GM12878 (cell line): ENCODE measurements at regions not wholly inside any gene's neighbourhood (a gene's known extent, or its start where the extent isn't known, plus 50 kb on each side); places are given as distances from the start of the nearest gene placed in this dataset.

Experiments used
- ATAC-seq: fragments of 200-7000 bp; cut with Tn5 transposase; 3 replicates; pipeline ENCODE4 v1.9.1; 2020; ENCODE audit warnings: mild to moderate bottlenecking, moderate library complexity
- BruUV-seq: library from RNA; stranded (reverse); fragments of 400-500 nt; replicated peaks from 2 replicates; lab custom pipeline; 2021; lab: Mats Ljungman, UMichigan
- CTCF ChIA-PET: fragments of 300-600 bp; sonication (Branson Sonifier 250); formaldehyde crosslinking; extraction: SDS; loops from one replicate; lab custom pipeline; 2021; ENCODE audit warnings: inconsistent platforms; lab: Yijun Ruan, JAX
- POLR2A ChIA-PET: fragments of 350-600 bp; formaldehyde crosslinking; extraction: SDS; loops from one replicate; lab custom pipeline; 2021; ENCODE audit warnings: inconsistent platforms; lab: Charles Lee
- RAD21 ChIA-PET: fragments of 300-600 bp; sonication (Branson Sonifier 250); formaldehyde crosslinking; loops from one replicate; lab custom pipeline; 2023; ENCODE audit warnings: antibody characterized with exemption; ENCODE audit not compliant: unreplicated experiment; lab: Charles Lee
- SMC1A ChIA-PET: fragments of 300-600 bp; sonication (Branson Sonifier 250); formaldehyde crosslinking; loops from one replicate; lab custom pipeline; 2023; ENCODE audit not compliant: unreplicated experiment, uncharacterized antibody; lab: Charles Lee
- DNase-seq: peaks from one replicate; pipeline ENCODE4 v3.0.0-alpha.2; 2011; ENCODE audit warnings: low read depth, low spot score
- FAIRE-seq: peaks from 3 replicates; lab custom pipeline; 2011; peaks lifted over from hg19 to GRCh38; lab: Jason Lieb, UNC
- H2AFZ ChIP-seq: 2 replicates; pipeline ENCODE4 v1.6.0; 2011; ENCODE audit warnings: low read depth, low read length, control low read depth; ENCODE audit not compliant: control insufficient read depth
- H3K27ac ChIP-seq: 2 replicates; pipeline ENCODE4 v1.5.1; 2011; ENCODE audit warnings: control low read depth; ENCODE audit not compliant: control insufficient read depth, insufficient read depth
- H3K27me3 ChIP-seq, 2 experiments: replicated peaks in 1 of 2; 2 replicates each; pipeline versions ENCODE4 v1.6.0 to v1.6.1; 2011; ENCODE audit warnings: low read length in 1 of 2; ENCODE audit not compliant: control insufficient read depth in 2 of 2, insufficient read depth in 2 of 2
- H3K36me3 ChIP-seq, 2 experiments: 2 replicates each; pipeline ENCODE4 v1.5.1; 2011; ENCODE audit warnings: low read length in 1 of 2; ENCODE audit not compliant: control insufficient read depth in 2 of 2, insufficient read depth in 2 of 2
- H3K4me1 ChIP-seq: 2 replicates; pipeline ENCODE4 v1.6.1; 2011; ENCODE audit warnings: mild to moderate bottlenecking, low read length, moderate library complexity, mixed read lengths; ENCODE audit not compliant: control insufficient read depth, insufficient read depth
- H3K4me2 ChIP-seq: 2 replicates; pipeline ENCODE4 v1.6.0; 2011; ENCODE audit warnings: control low read depth; ENCODE audit not compliant: control insufficient read depth, insufficient read depth
- H3K4me3 ChIP-seq: fragments of 200-600 bp; sonication (generic); 2 replicates; pipeline ENCODE4 v1.5.1; 2016
- H3K79me2 ChIP-seq: 2 replicates; pipeline ENCODE4 v1.6.0; 2011; ENCODE audit warnings: low read length; ENCODE audit not compliant: control insufficient read depth, insufficient read depth
- H3K9ac ChIP-seq: 2 replicates; pipeline ENCODE4 v1.8.0; 2011; ENCODE audit warnings: low read length, control low read depth, mixed read lengths; ENCODE audit not compliant: control insufficient read depth, insufficient read depth
- H3K9me3 ChIP-seq: replicated peaks from 3 replicates; pipeline ENCODE4 v1.5.1; 2011; ENCODE audit warnings: mild to moderate bottlenecking, low read length; ENCODE audit not compliant: control insufficient read depth, insufficient read depth
- H4K20me1 ChIP-seq: 2 replicates; pipeline ENCODE4 v1.6.0; 2011; ENCODE audit not compliant: control insufficient read depth, insufficient read depth
- CBFB ChIP-seq: IDR thresholded peaks from 2 replicates; pipeline ENCODE4 v1.6.1; 2016; ENCODE audit warnings: antibody characterized with exemption, low read depth
- ESRRA ChIP-seq: IDR thresholded peaks from 2 replicates; pipeline ENCODE4 v1.6.1; 2012; ENCODE audit warnings: mild to moderate bottlenecking, low read length, improper control_type of control experiment
- KDM1A ChIP-seq: fragments of 200-600 bp; sonication (generic); IDR thresholded peaks from 2 replicates; pipeline ENCODE4 v1.6.1; 2016; ENCODE audit warnings: borderline replicate concordance
- NFIC ChIP-seq: IDR thresholded peaks from 2 replicates; pipeline ENCODE4 v1.6.1; 2012; ENCODE audit warnings: low read depth, mild to moderate bottlenecking, inconsistent platforms, low read length, moderate library complexity
- SMC3 ChIP-seq: IDR thresholded peaks from 2 replicates; pipeline ENCODE4 v1.6.1; 2011; ENCODE audit warnings: low read length, improper control_type of control experiment, borderline replicate concordance
- SRF ChIP-seq, 2 experiments: IDR thresholded peaks; 2 replicates each; pipeline ENCODE4 v1.6.1; 2011; ENCODE audit warnings: low read depth in 2 of 2, low read length in 2 of 2, mild to moderate bottlenecking in 1 of 2, moderate library complexity in 1 of 2
- STAT1 ChIP-seq: fragments of 450-650 bp; conservative IDR thresholded peaks from 2 replicates; pipeline ENCODE4 v1.6.1; 2014; ENCODE audit warnings: antibody characterized with exemption, mild to moderate bottlenecking
- TCF12 ChIP-seq: IDR thresholded peaks from 2 replicates; pipeline ENCODE4 v1.6.1; 2011; ENCODE audit warnings: low read depth, mild to moderate bottlenecking, low read length
- WGBS: methylation state at CpG from one replicate; pipeline ENCODE4 v1.1.6; 2016; ENCODE audit warnings: low lambda C conversion rate; ENCODE audit not compliant: insufficient replicate concordance, insufficient coverage; ENCODE audit errors: missing lambda C conversion rate; 5-methylcytosine and 5-hydroxymethylcytosine counted together
- in situ Hi-C: fragments of 300-500 bp; cut with MboI; formaldehyde crosslinking; loops from 9 replicates; pipeline ENCODE4 v1.14.3; 2018; ENCODE audit warnings: mixed read lengths
- intact Hi-C: fragments of 100-400 bp; cut with micrococcal nuclease; formaldehyde crosslinking; loops from one replicate; pipeline ENCODE4 v1.14.2; 2022; ENCODE audit not compliant: unreplicated experiment
- TF ChIP-seq, protein P1 (sequence below): IDR thresholded peaks from 2 replicates; pipeline ENCODE4 v1.6.1; 2011; ENCODE audit warnings: low read depth, low read length, improper control_type of control experiment, borderline replicate concordance
- TF ChIP-seq, protein P2 (sequence below): fragments of 450-650 bp; conservative IDR thresholded peaks from 2 replicates; pipeline ENCODE4 v1.6.1; 2017; ENCODE audit warnings: mild to moderate bottlenecking, moderate library complexity

DNA sequence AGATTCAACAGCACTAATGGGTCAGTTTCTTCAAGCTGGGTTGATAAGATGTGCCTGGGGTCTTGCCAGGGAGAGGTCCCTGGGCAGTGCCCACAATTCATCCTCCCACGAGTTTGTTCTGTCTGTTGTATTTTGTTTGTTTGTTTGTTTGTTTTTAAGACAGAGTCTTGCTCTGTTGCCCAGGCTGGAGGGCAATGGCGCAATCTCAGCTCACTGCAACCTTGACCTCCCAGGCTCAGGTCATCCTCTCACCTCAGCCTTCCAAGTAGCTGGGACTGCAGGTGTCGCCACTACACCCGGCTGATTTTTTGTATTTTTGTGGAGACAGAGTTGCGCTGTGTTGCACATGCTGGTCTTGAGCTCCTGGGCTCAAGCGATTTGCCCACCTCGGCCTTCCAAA is 120.1 kb downstream of the NUFIP1 start:
- Histone ChIP-seq H2AFZ (no peak overlapping the region), H3K9me3 (peaks cover 3% of the 10 kb centered on the region; the same call in 2 of the 3 replicates), H3K9ac (no peak overlapping the region), H3K27ac (no peak overlapping the region), H3K27me3 (no peaks in the 10 kb centered on the region; a peak in 1 of 4 replicates), H3K4me1 (peaks cover 7% of the 10 kb centered on the region), H3K36me3 (no peaks in the 10 kb centered on the region), H3K4me2 (no peak overlapping the region; the same call in 1 of the 2 replicates), H3K4me3 (no peak overlapping the region), H3K79me2 (no peaks in the 10 kb centered on the region), H4K20me1 (no peaks in the 10 kb centered on the region)
- ChIA-PET POLR2A (no interaction called here), CTCF (no interaction called here), SMC1A (no interaction called here), RAD21 (interaction anchor here (0.9 kb wide), 1 partner anchor 105 kb away, joined by 3 read pairs; no protein-coding TSS in a partner anchor)
- in situ Hi-C loops = no loop called here
- 38% methylated on average over 7 of the region's 7 CpGs for WGBS
- ATAC-seq (no peak), DNase-seq (no peak), FAIRE-seq (no peak)
- TF ChIP-seq CBFB (no peak), TCF12 (no peak), NFIC (no peak), ESRRA (no peak), STAT1 (no peak), SRF (IDR thresholded peaks at IDR 0.05; ENCODE audit: low read depth in 2 of 2, low read length in 2 of 2) (no peak), KDM1A (no peak), SMC3 (no peak)
- TF ChIP-seq, protein P1, sequence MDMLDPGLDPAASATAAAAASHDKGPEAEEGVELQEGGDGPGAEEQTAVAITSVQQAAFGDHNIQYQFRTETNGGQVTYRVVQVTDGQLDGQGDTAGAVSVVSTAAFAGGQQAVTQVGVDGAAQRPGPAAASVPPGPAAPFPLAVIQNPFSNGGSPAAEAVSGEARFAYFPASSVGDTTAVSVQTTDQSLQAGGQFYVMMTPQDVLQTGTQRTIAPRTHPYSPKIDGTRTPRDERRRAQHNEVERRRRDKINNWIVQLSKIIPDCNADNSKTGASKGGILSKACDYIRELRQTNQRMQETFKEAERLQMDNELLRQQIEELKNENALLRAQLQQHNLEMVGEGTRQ = no peak
- TF ChIP-seq, protein P2, sequence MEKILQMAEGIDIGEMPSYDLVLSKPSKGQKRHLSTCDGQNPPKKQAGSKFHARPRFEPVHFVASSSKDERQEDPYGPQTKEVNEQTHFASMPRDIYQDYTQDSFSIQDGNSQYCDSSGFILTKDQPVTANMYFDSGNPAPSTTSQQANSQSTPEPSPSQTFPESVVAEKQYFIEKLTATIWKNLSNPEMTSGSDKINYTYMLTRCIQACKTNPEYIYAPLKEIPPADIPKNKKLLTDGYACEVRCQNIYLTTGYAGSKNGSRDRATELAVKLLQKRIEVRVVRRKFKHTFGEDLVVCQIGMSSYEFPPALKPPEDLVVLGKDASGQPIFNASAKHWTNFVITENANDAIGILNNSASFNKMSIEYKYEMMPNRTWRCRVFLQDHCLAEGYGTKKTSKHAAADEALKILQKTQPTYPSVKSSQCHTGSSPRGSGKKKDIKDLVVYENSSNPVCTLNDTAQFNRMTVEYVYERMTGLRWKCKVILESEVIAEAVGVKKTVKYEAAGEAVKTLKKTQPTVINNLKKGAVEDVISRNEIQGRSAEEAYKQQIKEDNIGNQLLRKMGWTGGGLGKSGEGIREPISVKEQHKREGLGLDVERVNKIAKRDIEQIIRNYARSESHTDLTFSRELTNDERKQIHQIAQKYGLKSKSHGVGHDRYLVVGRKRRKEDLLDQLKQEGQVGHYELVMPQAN = no peak
- intact Hi-C loops = no loop called here
- no TSS peak for BruUV-seq
